ACHN (cell line): ENCODE measurements at regions not wholly inside any gene's neighbourhood (a gene's known extent, or its start where the extent isn't known, plus 50 kb on each side); places are given as distances from the start of the nearest gene placed in this dataset.
"Not testable (repeated sequence)": the region's sequence is repeated elsewhere in the genome, so short reads cannot be mapped to it uniquely, and the experiment has no call there.

Experiments used
- DNase-seq: peaks from one replicate; pipeline ENCODE4 v3.0.0-alpha.2; 2015
- in situ Hi-C: cut with HindIII; loops from 2 replicates; pipeline ENCODE4 v1.10.0; 2017; ENCODE audit warnings: low sequenced_read_pairs, low pct_ligation_motif_present, low pct_unique_long_range_greater_than_20kb

DNA sequence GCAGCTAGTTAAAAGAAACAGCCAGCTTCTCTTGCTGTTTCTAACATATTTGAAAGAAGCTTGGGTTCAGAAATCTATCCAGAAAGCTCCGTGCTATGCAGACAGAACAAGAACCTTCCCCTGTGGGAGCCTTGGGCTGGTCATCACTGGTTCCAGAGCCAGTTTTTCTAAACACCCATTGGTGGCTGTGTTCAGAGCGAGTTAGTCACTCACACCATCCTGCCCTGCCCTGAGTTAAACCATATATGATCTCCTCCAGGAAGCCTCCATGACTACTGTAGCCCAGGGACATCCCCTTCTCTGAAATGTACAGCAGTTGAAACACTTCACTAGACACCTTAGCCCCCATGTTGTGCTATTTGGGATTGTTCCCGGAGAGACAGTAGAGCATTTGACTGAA lies 200.8 kb upstream of the SGCG start:
- in situ Hi-C loops: no loop called here
- DNase-seq: no peak

GRCh38 chr13:22980936-22981335 lies 199.8 kb upstream of the SGCG start:
- in situ Hi-C loops: no loop called here
- no peak for DNase-seq

- DNase-seq: no peak
- in situ Hi-C loops: no loop called here
Observed at GRCh38 chr13:22993148-22993547, 187.6 kb upstream of the SGCG start.

GRCh38 chr13:23003446-23003845 lies 177.3 kb upstream of the SGCG start:
- in situ Hi-C loops: no loop called here
- DNase-seq: no peak

GRCh38 chr13:23007426-23007825 lies 173.4 kb upstream of the SGCG start:
- in situ Hi-C loops: no loop called here
- DNase-seq: no peak

- in situ Hi-C loops: no loop called here
- DNase-seq: no peak
Observed at GRCh38 chr13:23018143-23018542, 162.6 kb upstream of the SGCG start.

DNA sequence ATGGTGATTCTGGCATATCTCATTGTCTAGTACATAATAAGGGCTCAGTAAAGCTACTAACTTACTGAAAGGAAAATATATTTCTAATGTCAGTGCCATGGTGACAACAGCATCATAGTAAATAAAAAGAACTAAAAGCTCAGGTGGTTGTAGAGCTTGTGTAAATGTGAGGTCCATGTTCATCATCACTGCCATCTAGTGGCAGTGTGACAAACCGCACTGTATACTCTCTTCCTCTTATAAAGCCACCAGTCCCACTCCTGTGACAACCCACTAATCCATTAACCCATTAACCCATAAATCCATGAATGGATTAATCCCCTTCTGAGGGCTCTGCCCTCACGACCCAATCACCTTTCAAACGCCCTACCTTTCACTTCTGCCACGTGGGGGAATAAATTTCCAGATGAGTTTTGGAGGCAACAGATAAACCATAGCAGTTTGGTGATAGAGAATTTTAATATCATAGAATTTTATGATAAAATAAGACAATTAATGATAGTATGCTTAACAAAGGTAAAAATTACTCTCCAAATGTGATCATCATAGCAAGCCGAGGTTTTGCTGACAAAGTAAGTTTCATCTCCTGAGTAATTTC lies 160.4 kb upstream of the SGCG start:
- in situ Hi-C loops: no loop called here
- DNase-seq: peak; percentile 52

- no peak for DNase-seq
- in situ Hi-C loops: no loop called here
Observed at GRCh38 chr13:23021906-23022305, 158.9 kb upstream of the SGCG start.

- in situ Hi-C loops: no loop called here
- DNase-seq: no peak
Observed at GRCh38 chr13:23022704-23023103, 158.1 kb upstream of the SGCG start.

- DNase-seq: no peak
- in situ Hi-C loops: no loop called here
Observed at GRCh38 chr13:23025864-23026608, 154.7 kb upstream of the SGCG start.

- in situ Hi-C loops: no loop called here
- no peak for DNase-seq
Observed at GRCh38 chr13:23039266-23039935, 141.4 kb upstream of the SGCG start.

GRCh38 chr13:23042181-23042580 lies 138.6 kb upstream of the SGCG start:
- no peak for DNase-seq

GRCh38 chr13:23044906-23045305 lies 135.9 kb upstream of the SGCG start:
- no peak for DNase-seq
- in situ Hi-C loops: no loop called here

More at GRCh38 chr13:23042181-23042580, 138.6 kb upstream of the SGCG start:
- in situ Hi-C loops: no loop called here

DNA sequence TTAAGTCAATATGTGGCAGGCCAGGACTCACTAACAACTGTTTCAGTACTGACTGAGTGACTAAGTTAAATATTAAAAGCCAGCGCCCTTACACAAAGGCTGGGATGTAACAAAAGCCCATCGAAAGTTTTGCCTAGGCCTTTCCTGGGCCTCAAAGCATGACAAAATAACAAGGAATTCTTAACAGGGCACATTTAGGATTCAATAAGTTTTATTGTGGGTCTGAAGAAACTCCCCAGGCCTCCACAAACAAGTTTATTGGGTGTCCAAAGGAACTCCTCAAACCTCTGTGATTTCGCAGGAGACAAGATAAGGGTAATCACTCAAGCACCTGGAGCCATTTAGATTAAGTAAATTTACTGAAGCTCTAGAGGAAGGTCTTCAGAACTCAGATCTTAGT lies 130.7 kb upstream of the SGCG start:
- in situ Hi-C loops: no loop called here

DNA sequence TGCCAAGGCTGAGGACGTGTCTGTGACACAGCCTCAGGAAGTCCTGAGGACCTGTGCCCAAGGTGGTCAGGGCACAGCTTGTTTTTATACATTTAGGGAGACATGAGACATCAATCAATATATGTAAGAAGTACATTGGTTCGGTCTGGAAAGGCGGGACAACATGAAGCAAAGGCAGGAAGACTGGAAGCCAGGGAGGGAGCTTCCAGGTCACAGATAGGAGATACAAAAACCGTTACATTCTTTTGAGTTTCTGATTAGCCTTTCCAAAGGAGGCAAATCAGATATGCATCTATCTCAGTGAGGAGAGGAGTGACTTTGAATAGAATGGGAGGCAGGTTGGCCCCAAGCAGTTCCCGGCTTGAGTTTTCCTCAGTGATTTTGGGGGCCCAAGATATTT lies 127.1 kb upstream of the SGCG start:
- in situ Hi-C loops, DNase-seq: not testable (repeated sequence)

More for the DNA sequence above, 130.7 kb upstream of the SGCG start:
- DNase-seq: no peak

DNA sequence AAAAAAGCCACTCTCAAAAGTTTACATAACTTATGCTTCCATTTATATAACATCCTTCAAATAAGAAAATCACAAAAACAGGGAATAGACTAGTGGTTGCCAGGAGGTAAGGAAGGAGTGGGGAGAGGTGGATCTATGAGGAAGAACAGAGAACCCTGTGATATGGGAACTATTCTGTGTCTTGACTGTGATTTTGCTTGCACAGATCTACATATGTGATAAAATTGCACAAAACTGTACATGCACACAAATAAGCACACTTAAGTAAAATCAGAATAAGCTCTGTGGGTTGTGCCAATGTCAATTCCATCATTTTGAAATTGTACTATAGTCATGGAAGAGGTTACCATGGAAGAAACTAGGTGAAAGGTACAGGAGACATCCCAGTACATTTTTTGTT lies 121.6 kb upstream of the SGCG start:
- in situ Hi-C loops: no loop called here
- DNase-seq: no peak

DNA sequence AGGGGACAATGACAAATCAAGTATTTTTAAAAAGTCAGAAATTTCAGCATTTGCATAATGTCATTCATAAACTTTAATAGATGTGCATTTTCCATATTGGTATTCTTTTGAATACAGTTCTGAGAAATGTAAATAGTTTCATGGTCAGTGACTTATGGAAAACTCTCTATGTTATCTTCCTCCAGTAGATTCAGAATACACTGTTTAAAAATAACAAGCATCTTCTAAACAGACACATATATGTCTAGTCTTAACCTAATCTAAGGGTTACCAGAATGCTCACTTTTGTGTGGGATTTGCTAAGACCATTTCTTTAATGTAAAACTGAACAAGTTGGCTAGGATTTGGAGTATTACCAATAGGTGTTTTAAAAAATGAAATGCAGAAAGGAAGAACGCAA lies 119.8 kb upstream of the SGCG start:
- in situ Hi-C loops: no loop called here
- DNase-seq: no peak

GRCh38 chr13:23067129-23067528 lies 113.7 kb upstream of the SGCG start:
- in situ Hi-C loops: no loop called here
- no peak for DNase-seq

GRCh38 chr13:23069566-23069965 lies 111.2 kb upstream of the SGCG start:
- in situ Hi-C loops: no loop called here
- no peak for DNase-seq
